HCT116 (cell line): ENCODE measurements at regions not wholly inside any gene's neighbourhood (a gene's known extent, or its start where the extent isn't known, plus 50 kb on each side); places are given as distances from the start of the nearest gene placed in this dataset.

ENCODE experiments used
- ATAC-seq: fragments of 200-7000 bp; cut with Tn5 transposase; 2 replicates; pipeline ENCODE4 v1.9.1; 2020; ENCODE audit warnings: mild to moderate bottlenecking, moderate library complexity
- BruUV-seq: library from RNA; stranded (reverse); fragments of 400-500 nt; replicated peaks from 2 replicates; lab custom pipeline; 2021; lab: Mats Ljungman, UMichigan
- CTCF ChIA-PET: fragments of 300-600 bp; sonication (Branson Sonifier 250); formaldehyde crosslinking; loops from one replicate; lab custom pipeline; 2021; ENCODE audit warnings: antibody characterized with exemption; lab: Charles Lee
- POLR2A ChIA-PET: fragments of 300-600, 350-600 bp; sonication (Branson Sonifier 250); formaldehyde crosslinking; loops from one replicate; lab custom pipeline; 2021; ENCODE audit warnings: antibody characterized with exemption; lab: Charles Lee
- RAD21 ChIA-PET, 2 experiments: fragments of 300-600 bp; sonication (Branson Sonifier 250); formaldehyde crosslinking; loops; one replicate each; lab custom pipeline; 2023; ENCODE audit warnings: low total read pairs in 2 of 2; ENCODE audit not compliant: uncharacterized antibody in 2 of 2, unreplicated experiment in 2 of 2, low non-redundant PET in 1 of 2; lab: Charles Lee
- DNase-seq: peaks from one replicate; pipeline ENCODE4 v3.0.0-alpha.2; 2010; ENCODE audit warnings: low read depth, low spot score
- H2AFZ ChIP-seq: fragments of 200-600 bp; shearing (Covaris generic), sonication (generic); 2 replicates; pipeline ENCODE4 v1.6.1; 2017; ENCODE audit warnings: low read depth, mixed run types, mixed read lengths, antibody characterized with exemption, low read length; ENCODE audit not compliant: poor library complexity, severe bottlenecking
- H3K27ac ChIP-seq: 2 replicates; pipeline ENCODE4 v1.5.1; 2012; ENCODE audit warnings: low read depth, low read length
- H3K27me3 ChIP-seq: fragments of 200-600 bp; sonication (generic); 2 replicates; pipeline ENCODE4 v1.6.1; 2016; ENCODE audit warnings: mixed run types, low read length, mixed read lengths; ENCODE audit not compliant: insufficient read depth
- H3K36me3 ChIP-seq, 2 experiments: fragments of 200-500 bp in 1 of 2; fragments of 200-600 bp in 1 of 2; sonication (Bioruptor generic) in 1 of 2; sonication (generic) in 1 of 2; 2 replicates each; pipeline versions ENCODE4 v1.5.1 to v1.6.1; 2014 to 2016; ENCODE audit warnings: low read length in 2 of 2, inconsistent platforms in 1 of 2, mixed read lengths in 1 of 2, mixed run types in 1 of 2; ENCODE audit not compliant: insufficient read depth in 2 of 2, control insufficient read depth in 1 of 2
- H3K4me1 ChIP-seq, 2 experiments: fragments of 200-600 bp in 1 of 2; sonication (generic) in 1 of 2; 2 replicates each; pipeline versions ENCODE4 v1.5.1 to v1.6.1; 2012 to 2017; ENCODE audit warnings: low read length in 2 of 2, inconsistent platforms in 1 of 2, mild to moderate bottlenecking in 1 of 2, mixed read lengths in 1 of 2, mixed run types in 1 of 2, moderate library complexity in 1 of 2; ENCODE audit not compliant: insufficient read depth in 2 of 2, control insufficient read depth in 1 of 2
- H3K4me2 ChIP-seq: fragments of 200-600 bp; sonication (generic); 2 replicates; pipeline ENCODE4 v1.6.1; 2017; ENCODE audit warnings: mixed run types, low read length, mixed read lengths
- H3K4me3 ChIP-seq, 2 experiments: fragments of 200-600 bp in 1 of 2; sonication (generic) in 1 of 2; replicated peaks in 1 of 2; 2 replicates each; pipeline ENCODE4 v1.5.1; 2011 to 2016; ENCODE audit warnings: low read length in 2 of 2, control low read depth in 1 of 2, low read depth in 1 of 2, mild to moderate bottlenecking in 1 of 2, mixed read lengths in 1 of 2, mixed run types in 1 of 2
- H3K79me2 ChIP-seq: fragments of 200-600 bp; sonication (generic); 2 replicates; pipeline ENCODE4 v1.6.1; 2017; ENCODE audit warnings: mild to moderate bottlenecking, mixed run types, low read length, moderate library complexity, mixed read lengths; ENCODE audit not compliant: insufficient read depth
- H3K9ac ChIP-seq: fragments of 200-600 bp; sonication (generic); 2 replicates; pipeline ENCODE4 v1.6.1; 2016; ENCODE audit warnings: low read length, mixed read lengths
- H3K9me2 ChIP-seq: fragments of 200-600 bp; sonication (generic), shearing (Covaris generic); 2 replicates; pipeline ENCODE4 v1.6.1; 2017; ENCODE audit warnings: mixed run types, mild to moderate bottlenecking, moderate library complexity; ENCODE audit not compliant: insufficient read depth
- H3K9me3 ChIP-seq, 2 experiments: fragments of 200-500 bp in 1 of 2; fragments of 200-600 bp in 1 of 2; sonication (Bioruptor generic) in 1 of 2; sonication (generic) in 1 of 2; 2 replicates each; pipeline ENCODE4 v1.6.1; 2014 to 2017; ENCODE audit warnings: low read length in 2 of 2, mixed read lengths in 2 of 2, inconsistent platforms in 1 of 2, low read depth in 1 of 2, mild to moderate bottlenecking in 1 of 2, mixed run types in 1 of 2, moderate library complexity in 1 of 2; ENCODE audit not compliant: control insufficient read depth in 1 of 2, insufficient read depth in 1 of 2
- H4K20me1 ChIP-seq: fragments of 200-600 bp; sonication (generic), shearing (Covaris generic); 2 replicates; pipeline ENCODE4 v1.6.1; 2017; ENCODE audit warnings: mixed run types, mild to moderate bottlenecking, moderate library complexity; ENCODE audit not compliant: insufficient read depth
- ATF3 ChIP-seq: IDR thresholded peaks from 2 replicates; pipeline ENCODE4 v1.6.1; 2012
- CEBPB ChIP-seq: IDR thresholded peaks from 2 replicates; pipeline ENCODE4 v1.6.1; 2012; ENCODE audit warnings: low read depth
- CTCF ChIP-seq, 3 experiments: fragments of 200-600 bp in 1 of 3; sonication (generic) in 1 of 3; IDR thresholded peaks in 2 of 3; conservative IDR thresholded peaks in 1 of 3; 2 replicates each; pipeline ENCODE4 v1.5.1; 2012 to 2017; ENCODE audit warnings: low read depth in 2 of 3, low read length in 2 of 3, antibody characterized with exemption in 1 of 3, borderline replicate concordance in 1 of 3, control low read depth in 1 of 3, mild to moderate bottlenecking in 1 of 3, mixed read lengths in 1 of 3, mixed run types in 1 of 3, moderate library complexity in 1 of 3; ENCODE audit not compliant: insufficient read depth in 1 of 3
- EGR1 ChIP-seq: IDR thresholded peaks from 2 replicates; pipeline ENCODE4 v1.6.1; 2012; ENCODE audit warnings: low read depth
- ELF1 ChIP-seq: IDR thresholded peaks from 2 replicates; pipeline ENCODE4 v1.6.1; 2012; ENCODE audit warnings: low read depth, borderline replicate concordance
- EZH2phosphoT487 ChIP-seq: fragments of 200-600 bp; IDR thresholded peaks from 2 replicates; pipeline ENCODE4 v1.6.1; 2018; ENCODE audit warnings: antibody characterized with exemption, borderline replicate concordance
- FOSL1 ChIP-seq: IDR thresholded peaks from 2 replicates; pipeline ENCODE4 v1.6.1; 2012; ENCODE audit warnings: low read depth
- JUND ChIP-seq: IDR thresholded peaks from 2 replicates; pipeline ENCODE4 v1.6.1; 2012
- MAX ChIP-seq: IDR thresholded peaks from 2 replicates; pipeline ENCODE4 v1.6.1; 2012
- POLR2A ChIP-seq: IDR thresholded peaks from 2 replicates; pipeline ENCODE4 v1.7.0; 2011; ENCODE audit warnings: borderline replicate concordance; ENCODE audit not compliant: insufficient read depth, insufficient read length; ENCODE audit errors: extremely low read depth
- RAD21 ChIP-seq: IDR thresholded peaks from 2 replicates; pipeline ENCODE4 v1.6.1; 2012; ENCODE audit warnings: low read depth, mild to moderate bottlenecking
- SIN3A ChIP-seq: IDR thresholded peaks from 2 replicates; pipeline ENCODE4 v1.6.1; 2012; ENCODE audit warnings: low read depth
- SP1 ChIP-seq: IDR thresholded peaks from 2 replicates; pipeline ENCODE4 v1.6.1; 2012; ENCODE audit warnings: low read depth
- SRF ChIP-seq: IDR thresholded peaks from 2 replicates; pipeline ENCODE4 v1.6.1; 2012; ENCODE audit warnings: low read depth
- ZBTB33 ChIP-seq: IDR thresholded peaks from 2 replicates; pipeline ENCODE4 v1.6.1; 2011; ENCODE audit warnings: mild to moderate bottlenecking, low read length, moderate library complexity; ENCODE audit not compliant: insufficient replicate concordance; ENCODE audit errors: extremely low read depth
- intact Hi-C: fragments of 100-400 bp; cut with micrococcal nuclease; formaldehyde crosslinking; loops from 2 replicates; pipeline ENCODE4 v1.10.0; 2022

- ChIA-PET CTCF (no interaction called here), POLR2A (no interaction called here)
- Histone ChIP-seq H3K36me3 (no peaks in the 10 kb centered on the region), H3K9me3 (no peaks in the 10 kb centered on the region), H2AFZ (no peak overlapping the region), H3K27me3 (no peaks in the 10 kb centered on the region), H4K20me1 (no peaks in the 10 kb centered on the region), H3K4me3 (no peak overlapping the region), H3K9ac (no peak overlapping the region), H3K4me2 (no peak overlapping the region), H3K4me1 (peaks cover 27 to 40% of the 10 kb centered on the region in 2 experiments)
- ATAC-seq: no peak
- intact Hi-C loops: no loop called here
- TF ChIP-seq CTCF (IDR thresholded peaks at IDR 0.05 in 2 of 3, conservative IDR thresholded peaks at IDR 0.05 in 1 of 3; ENCODE audit: borderline replicate concordance in 1 of 3, insufficient read depth in 1 of 3, low read depth in 2 of 3, low read length in 2 of 3): no peak
- TF ChIP-seq CEBPB: no peak
- TF ChIP-seq MAX: no peak
- TF ChIP-seq SIN3A: no peak
- no peak for TF ChIP-seq SRF
- no peak for TF ChIP-seq EGR1
- no peak for TF ChIP-seq ATF3
- TF ChIP-seq RAD21: no peak
- no peak for TF ChIP-seq EZH2phosphoT487
- TF ChIP-seq ZBTB33: no peak
- TF ChIP-seq POLR2A: no peak
- no peak for TF ChIP-seq SP1
- no peak for TF ChIP-seq JUND
- no peak for TF ChIP-seq FOSL1
- TF ChIP-seq ELF1: no peak
- TF ChIP-seq, all 23 proteins: peak for 0
- DNase-seq: no peak
- RAD21 ChIA-PET: no interaction called here
- no TSS peak for BruUV-seq
- no peaks in the 10 kb centered on the region for H3K9me2 ChIP-seq
- no peaks in the 10 kb centered on the region for H3K79me2 ChIP-seq
- H3K27ac ChIP-seq: no peak overlapping the region
These were observed 306.8 kb downstream of the KCNRG start for GRCh38 chr13:50322006-50322405.
